ENCODE measurements at regions not wholly inside any gene's neighbourhood (a gene's known extent, or its start where the extent isn't known, plus 50 kb on each side); places are given as distances from the start of the nearest gene placed in this dataset.

DNA sequence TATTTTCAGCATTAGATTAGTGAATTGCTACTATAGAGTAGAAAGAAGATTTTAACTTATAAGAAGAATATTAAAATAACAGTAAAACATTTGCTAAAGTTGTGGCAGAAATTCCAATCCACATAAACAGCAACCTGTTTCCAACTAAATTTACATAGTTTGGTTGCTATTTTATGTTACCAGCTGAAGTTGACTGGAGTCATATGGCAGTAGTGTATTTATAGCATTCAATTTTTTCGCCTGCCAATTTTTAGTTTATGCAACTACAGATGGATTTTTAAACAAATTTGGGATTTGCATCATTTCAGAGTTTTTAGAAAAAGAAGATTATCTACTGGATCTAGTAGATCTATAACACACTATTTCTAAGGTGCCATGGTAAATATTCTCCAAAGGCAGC, 332.5 kb upstream of the BCHE start:
- TF ChIP-seq, protein P1, sequence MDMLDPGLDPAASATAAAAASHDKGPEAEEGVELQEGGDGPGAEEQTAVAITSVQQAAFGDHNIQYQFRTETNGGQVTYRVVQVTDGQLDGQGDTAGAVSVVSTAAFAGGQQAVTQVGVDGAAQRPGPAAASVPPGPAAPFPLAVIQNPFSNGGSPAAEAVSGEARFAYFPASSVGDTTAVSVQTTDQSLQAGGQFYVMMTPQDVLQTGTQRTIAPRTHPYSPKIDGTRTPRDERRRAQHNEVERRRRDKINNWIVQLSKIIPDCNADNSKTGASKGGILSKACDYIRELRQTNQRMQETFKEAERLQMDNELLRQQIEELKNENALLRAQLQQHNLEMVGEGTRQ (IDR thresholded peaks at IDR 0.05; ENCODE audit: low read depth, low read length): no peak
- TF ChIP-seq, protein P2, sequence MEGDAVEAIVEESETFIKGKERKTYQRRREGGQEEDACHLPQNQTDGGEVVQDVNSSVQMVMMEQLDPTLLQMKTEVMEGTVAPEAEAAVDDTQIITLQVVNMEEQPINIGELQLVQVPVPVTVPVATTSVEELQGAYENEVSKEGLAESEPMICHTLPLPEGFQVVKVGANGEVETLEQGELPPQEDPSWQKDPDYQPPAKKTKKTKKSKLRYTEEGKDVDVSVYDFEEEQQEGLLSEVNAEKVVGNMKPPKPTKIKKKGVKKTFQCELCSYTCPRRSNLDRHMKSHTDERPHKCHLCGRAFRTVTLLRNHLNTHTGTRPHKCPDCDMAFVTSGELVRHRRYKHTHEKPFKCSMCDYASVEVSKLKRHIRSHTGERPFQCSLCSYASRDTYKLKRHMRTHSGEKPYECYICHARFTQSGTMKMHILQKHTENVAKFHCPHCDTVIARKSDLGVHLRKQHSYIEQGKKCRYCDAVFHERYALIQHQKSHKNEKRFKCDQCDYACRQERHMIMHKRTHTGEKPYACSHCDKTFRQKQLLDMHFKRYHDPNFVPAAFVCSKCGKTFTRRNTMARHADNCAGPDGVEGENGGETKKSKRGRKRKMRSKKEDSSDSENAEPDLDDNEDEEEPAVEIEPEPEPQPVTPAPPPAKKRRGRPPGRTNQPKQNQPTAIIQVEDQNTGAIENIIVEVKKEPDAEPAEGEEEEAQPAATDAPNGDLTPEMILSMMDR (conservative IDR thresholded peaks at IDR 0.05; ENCODE audit: low read depth, low read length): no peak
- TF ChIP-seq RCOR1 (IDR thresholded peaks at IDR 0.05; ENCODE audit: insufficient replicate concordance, low read length) (no peak), RFX5 (IDR thresholded peaks at IDR 0.05; ENCODE audit: low read depth, low read length) (no peak), POLR2A (IDR thresholded peaks at IDR 0.05; ENCODE audit: low read depth, low read length) (no peak), CHD1 (IDR thresholded peaks at IDR 0.05; ENCODE audit: low read depth, low read length) (no peak), MAFK (IDR thresholded peaks at IDR 0.05; ENCODE audit: low read depth, low read length) (no peak), CEBPB (IDR thresholded peaks at IDR 0.05; ENCODE audit: low read depth, low read length) (no peak), SMC3 (IDR thresholded peaks at IDR 0.05; ENCODE audit: low read depth, low read length) (no peak), RAD21 (IDR thresholded peaks at IDR 0.05; ENCODE audit: low read length) (no peak), MAZ (IDR thresholded peaks at IDR 0.05; ENCODE audit: borderline replicate concordance, low read depth, low read length) (no peak), BHLHE40 (IDR thresholded peaks at IDR 0.05; ENCODE audit: low read depth, low read length) (no peak)

Data from IMR-90 (cell line).